ENCODE measurements at regions not wholly inside any gene's neighbourhood (a gene's known extent, or its start where the extent isn't known, plus 50 kb on each side); places are given as distances from the start of the nearest gene placed in this dataset.
"Not testable (repeated sequence)": the region's sequence is repeated elsewhere in the genome, so short reads cannot be mapped to it uniquely, and the experiment has no call there.

DNA sequence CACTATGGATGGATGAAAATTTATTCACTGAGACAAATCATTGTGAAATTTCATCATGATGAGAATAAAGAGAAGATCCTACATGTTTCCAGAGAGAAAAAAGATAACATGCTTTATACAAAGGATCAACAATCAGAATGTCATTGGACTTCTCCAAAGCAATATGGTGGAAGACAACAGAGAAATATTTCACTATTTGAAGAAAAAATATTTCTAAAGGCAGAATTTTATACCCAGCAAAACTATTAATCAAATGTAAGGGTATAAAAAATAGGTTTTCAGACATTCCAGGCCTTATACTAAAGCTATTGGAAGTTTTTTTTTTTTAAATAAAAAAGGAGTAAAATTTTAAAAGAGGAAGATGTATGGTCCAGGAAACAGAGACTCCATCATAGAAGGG is 100.6 kb upstream of the OLIG2 start:
- intact Hi-C loops (cut with DNase I; ENCODE audit: low total_unique reads) = no loop called here

DNA sequence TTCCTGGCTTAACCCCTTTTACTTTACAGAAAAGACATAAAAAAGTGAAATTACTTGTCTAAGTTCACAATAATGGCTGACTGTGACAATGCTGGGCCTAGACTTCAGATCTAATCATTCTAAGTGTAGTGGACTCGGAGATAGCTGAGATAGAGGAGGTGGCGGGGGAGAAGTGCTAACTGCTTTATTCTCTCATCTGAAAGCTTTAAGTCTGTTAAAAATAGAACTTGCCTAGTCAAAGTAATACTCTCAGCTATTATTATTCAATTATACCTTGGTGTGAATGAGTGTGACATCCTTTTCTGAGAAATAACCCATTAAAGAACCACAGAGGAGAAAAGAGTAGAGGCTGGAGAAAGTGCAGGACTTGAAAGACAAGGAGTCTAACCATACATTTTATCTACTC is 96.1 kb upstream of the OLIG2 start:
- Histone ChIP-seq H3K27ac (no peak overlapping the region), H3K9me3 (no peaks in the 10 kb centered on the region), H3K27me3 (no peaks in the 10 kb centered on the region), H3K4me1 (no peaks in the 10 kb centered on the region), H3K4me3 (no peak overlapping the region), H3K36me3 (ENCODE audit: low read depth, missing control alignments) (no peaks in the 10 kb centered on the region)
- TF ChIP-seq POLR2A (IDR thresholded peaks at IDR 0.05) = no peak
- TF ChIP-seq, protein P1, sequence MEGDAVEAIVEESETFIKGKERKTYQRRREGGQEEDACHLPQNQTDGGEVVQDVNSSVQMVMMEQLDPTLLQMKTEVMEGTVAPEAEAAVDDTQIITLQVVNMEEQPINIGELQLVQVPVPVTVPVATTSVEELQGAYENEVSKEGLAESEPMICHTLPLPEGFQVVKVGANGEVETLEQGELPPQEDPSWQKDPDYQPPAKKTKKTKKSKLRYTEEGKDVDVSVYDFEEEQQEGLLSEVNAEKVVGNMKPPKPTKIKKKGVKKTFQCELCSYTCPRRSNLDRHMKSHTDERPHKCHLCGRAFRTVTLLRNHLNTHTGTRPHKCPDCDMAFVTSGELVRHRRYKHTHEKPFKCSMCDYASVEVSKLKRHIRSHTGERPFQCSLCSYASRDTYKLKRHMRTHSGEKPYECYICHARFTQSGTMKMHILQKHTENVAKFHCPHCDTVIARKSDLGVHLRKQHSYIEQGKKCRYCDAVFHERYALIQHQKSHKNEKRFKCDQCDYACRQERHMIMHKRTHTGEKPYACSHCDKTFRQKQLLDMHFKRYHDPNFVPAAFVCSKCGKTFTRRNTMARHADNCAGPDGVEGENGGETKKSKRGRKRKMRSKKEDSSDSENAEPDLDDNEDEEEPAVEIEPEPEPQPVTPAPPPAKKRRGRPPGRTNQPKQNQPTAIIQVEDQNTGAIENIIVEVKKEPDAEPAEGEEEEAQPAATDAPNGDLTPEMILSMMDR (IDR thresholded peaks at IDR 0.05) = no peak
- 83 to 92% methylated on average over 2 of the region's 2 CpGs for WGBS, 2 donors
- intact Hi-C loops (cut with DNase I; ENCODE audit: low total_unique reads) = no loop called here
- no peak for DNase-seq

More for the DNA sequence above, 100.6 kb upstream of the OLIG2 start:
- Histone ChIP-seq H3K4me3 (no peak overlapping the region), H3K9me3 (no peaks in the 10 kb centered on the region), H3K36me3 (ENCODE audit: low read depth, missing control alignments) (no peaks in the 10 kb centered on the region), H3K4me1 (no peaks in the 10 kb centered on the region), H3K27ac (no peak overlapping the region), H3K27me3 (no peaks in the 10 kb centered on the region)
- DNase-seq = no peak
- TF ChIP-seq, protein P1 (IDR thresholded peaks at IDR 0.05) = no peak
- TF ChIP-seq POLR2A (IDR thresholded peaks at IDR 0.05) = no peak

DNA sequence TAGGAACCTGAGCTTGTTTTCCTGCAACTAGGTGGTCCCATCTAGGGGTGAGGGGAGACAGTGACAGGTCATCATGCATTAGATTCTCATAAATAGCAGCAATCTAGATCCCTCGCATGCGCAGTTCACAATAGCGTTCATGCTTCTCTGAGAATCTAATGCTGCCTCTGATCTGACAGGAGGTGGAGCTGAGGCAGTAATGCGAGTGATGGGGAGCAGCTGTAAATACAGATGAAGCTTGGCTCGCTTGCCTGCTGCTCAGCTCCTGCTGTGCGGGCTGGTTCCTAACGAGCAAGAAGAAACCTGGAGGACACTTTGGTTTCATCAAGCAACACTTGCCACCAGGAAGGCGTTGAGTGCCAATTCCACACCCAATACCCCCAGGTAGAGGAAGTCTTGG is 95.1 kb upstream of the OLIG2 start:
- intact Hi-C loops (cut with DNase I; ENCODE audit: low total_unique reads) = no loop called here

GRCh38 chr21:32934068-32934467 is 91.7 kb upstream of the OLIG2 start:
- intact Hi-C loops (cut with DNase I; ENCODE audit: low total_unique reads); H3K9me3 ChIP-seq: not testable (repeated sequence)

More for the DNA sequence above, 95.1 kb upstream of the OLIG2 start:
- Histone ChIP-seq H3K27me3 (no peaks in the 10 kb centered on the region), H3K9me3 (no peaks in the 10 kb centered on the region), H3K4me1 (no peaks in the 10 kb centered on the region), H3K4me3 (no peak overlapping the region), H3K27ac (no peak overlapping the region), H3K36me3 (ENCODE audit: low read depth, missing control alignments) (no peaks in the 10 kb centered on the region)
- no peak for DNase-seq
- 87 to 88% methylated on average over 8 of the region's 8 CpGs for WGBS, 2 donors
- TF ChIP-seq, protein P1 (IDR thresholded peaks at IDR 0.05) = no peak
- no peak for TF ChIP-seq POLR2A (IDR thresholded peaks at IDR 0.05)

GRCh38 chr21:32934829-32935228 is 90.9 kb upstream of the OLIG2 start:
- no peaks in the 10 kb centered on the region for H3K9me3 ChIP-seq
- no peak for TF ChIP-seq POLR2A (IDR thresholded peaks at IDR 0.05)
- TF ChIP-seq, protein P1 (IDR thresholded peaks at IDR 0.05) = no peak
- 73 to 88% methylated on average over 2 to 3 of the region's 3 CpGs for WGBS, 2 donors
- intact Hi-C loops (cut with DNase I; ENCODE audit: low total_unique reads) = no loop called here
- no peaks in the 10 kb centered on the region for H3K36me3 ChIP-seq (ENCODE audit: low read depth, missing control alignments)
- H3K4me3 ChIP-seq = no peak overlapping the region
- H3K27ac ChIP-seq = no peak overlapping the region
- H3K4me1 ChIP-seq = no peaks in the 10 kb centered on the region
- DNase-seq = no peak
- H3K27me3 ChIP-seq = no peaks in the 10 kb centered on the region

More at GRCh38 chr21:32934068-32934467, 91.7 kb upstream of the OLIG2 start:
- DNase-seq; H3K4me1 ChIP-seq; H3K27ac ChIP-seq; H3K36me3 ChIP-seq (ENCODE audit: low read depth, missing control alignments); H3K4me3 ChIP-seq; H3K27me3 ChIP-seq: not testable (repeated sequence)
- WGBS, 2 donors = 93 to 94% methylated on average over 14 of the region's 14 CpGs
